ENCODE measurements at regions not wholly inside any gene's neighbourhood (a gene's known extent, or its start where the extent isn't known, plus 50 kb on each side); places are given as distances from the start of the nearest gene placed in this dataset.

DNA sequence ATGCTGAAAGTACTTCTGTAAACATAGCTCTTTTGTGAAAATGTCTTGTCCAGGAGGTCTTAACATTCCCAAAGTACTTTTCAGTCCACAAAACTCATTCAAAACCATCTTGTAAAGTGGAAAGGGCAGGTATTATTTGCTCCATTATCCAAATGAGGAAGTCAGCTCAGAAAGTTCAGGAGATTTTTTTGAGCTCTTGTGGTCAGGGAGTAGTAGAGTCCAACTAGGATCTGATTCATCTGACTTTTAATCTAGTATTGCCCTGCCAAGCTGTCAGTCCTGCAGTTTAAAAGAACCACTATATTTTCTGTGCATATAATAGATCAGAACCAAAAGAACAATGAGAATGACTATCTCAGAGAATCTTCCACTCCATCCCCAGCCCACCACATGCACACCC lies 83.5 kb downstream of the FOXB1 start (continued):
- TF ChIP-seq ZNF462 (CRISPR knock-in tag; IDR thresholded peaks at IDR 0.05) (no peak), ZNF114 (CRISPR knock-in tag; IDR thresholded peaks at IDR 0.05) (no peak), EZH2phosphoT487 (IDR thresholded peaks at IDR 0.05; ENCODE audit: unreplicated experiment) (no peak), CREB1 (CRISPR knock-in tag; IDR thresholded peaks at IDR 0.05; ENCODE audit: low read depth) (no peak), ETS1 (IDR thresholded peaks at IDR 0.05) (no peak), REST (IDR thresholded peaks at IDR 0.05; ENCODE audit: unreplicated experiment) (no peak), ZNF331 (CRISPR knock-in tag; IDR thresholded peaks at IDR 0.05; ENCODE audit: low read depth) (no peak)
